T-helper 2 cell (primary cell): ENCODE measurements at regions not wholly inside any gene's neighbourhood (a gene's known extent, or its start where the extent isn't known, plus 50 kb on each side); places are given as distances from the start of the nearest gene placed in this dataset.
"Not testable (repeated sequence)": the region's sequence is repeated elsewhere in the genome, so short reads cannot be mapped to it uniquely, and the experiment has no call there.

Experiments
- DNase-seq, 5 experiments: peaks; one replicate each; pipeline versions ENCODE4 v3.0.0 to v3.0.0-alpha.2; 2012 to 2022

- not testable (repeated sequence) for DNase-seq
Observed at GRCh38 chr7:1620176-1620575, 49.9 kb upstream of the ELFN1 start.

GRCh38 chr7:1619152-1620079, 49.6 kb upstream of the PSMG3 start:
- peak in 1 of 5 experiments; percentile 26 for DNase-seq
